C4-2B (cell line): ENCODE measurements at regions not wholly inside any gene's neighbourhood (a gene's known extent, or its start where the extent isn't known, plus 50 kb on each side); places are given as distances from the start of the nearest gene placed in this dataset.

ENCODE experiments used
- H3K27ac ChIP-seq: fragments of 450-650 bp; 2 replicates; pipeline ENCODE4 v1.5.1; 2017
- CTCF ChIP-seq: fragments of 450-650 bp; conservative IDR thresholded peaks from 2 replicates; pipeline ENCODE4 v1.5.1; 2017; ENCODE audit warnings: mild to moderate bottlenecking
- ZFX ChIP-seq: fragments of 450-650 bp; IDR thresholded peaks from 2 replicates; pipeline ENCODE4 v1.6.1; 2017

DNA sequence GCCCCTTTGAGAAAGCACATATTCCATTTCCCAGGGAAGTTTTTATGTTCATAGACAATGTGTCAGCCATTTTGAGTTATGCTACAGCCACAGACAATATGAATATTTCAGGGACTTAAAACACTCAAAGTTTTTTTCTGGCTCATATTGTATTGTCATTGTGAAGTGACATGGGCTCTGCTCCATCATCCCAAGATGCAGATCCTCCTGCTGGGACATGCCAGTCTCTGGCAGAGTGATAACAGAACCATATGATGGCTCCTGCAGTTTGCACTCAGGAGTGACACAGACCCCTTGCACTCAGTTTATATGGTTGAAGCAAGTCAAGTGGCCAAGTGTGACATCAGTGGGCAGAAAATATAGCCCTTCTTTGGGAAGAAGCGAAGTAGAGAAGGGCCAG, 498.4 kb upstream of the TUSC1 start:
- TF ChIP-seq ZFX (no peak), CTCF (no peak)
- H3K27ac ChIP-seq, result no peak overlapping the region

- H3K27ac ChIP-seq, result no peak overlapping the region
- no peak for TF ChIP-seq CTCF
- TF ChIP-seq ZFX, result no peak
Observed at GRCh38 chr9:26175264-26175663, 497.0 kb upstream of the TUSC1 start.

DNA sequence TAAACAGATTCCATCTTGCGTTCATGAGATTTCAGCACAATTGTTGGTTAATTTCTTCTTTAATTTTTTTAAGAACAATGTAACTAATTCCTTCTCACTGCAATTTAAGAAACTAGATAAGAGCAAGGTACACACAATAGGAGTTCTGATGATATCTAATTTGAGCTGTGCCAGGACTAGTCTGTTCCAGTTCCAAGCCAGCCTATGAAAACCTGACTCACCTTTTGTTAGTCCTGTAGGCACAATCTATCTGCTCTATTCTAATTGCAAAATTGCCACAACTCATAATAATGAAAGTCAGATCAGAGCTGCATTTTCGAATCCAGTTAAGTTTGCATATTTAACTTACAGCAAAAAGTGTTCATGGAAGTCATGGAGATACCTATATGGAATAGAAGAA, 494.1 kb upstream of the TUSC1 start:
- TF ChIP-seq ZFX, result no peak
- no peak for TF ChIP-seq CTCF

DNA sequence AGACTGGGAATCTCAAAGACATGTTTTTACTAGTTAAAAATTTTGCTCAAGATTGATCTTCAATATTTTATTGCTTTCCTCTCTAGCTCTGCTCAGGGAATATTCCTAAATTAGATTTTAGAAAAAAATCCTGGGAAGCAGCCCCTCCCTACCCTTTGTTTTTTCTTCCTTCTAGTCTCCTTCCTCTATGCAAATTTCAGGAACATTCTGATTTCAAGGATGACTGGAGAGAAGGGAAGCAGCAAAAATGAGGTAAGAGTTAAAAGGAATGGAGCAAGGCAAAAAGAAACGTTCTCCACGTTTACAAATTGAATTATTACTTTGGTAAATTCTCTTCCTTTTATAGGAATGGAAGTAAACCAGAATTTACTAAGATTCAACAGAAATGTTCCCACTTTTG, 493.4 kb upstream of the TUSC1 start:
- no peak overlapping the region for H3K27ac ChIP-seq
- TF ChIP-seq ZFX, result no peak

More for the DNA sequence above, 494.1 kb upstream of the TUSC1 start:
- no peak overlapping the region for H3K27ac ChIP-seq

DNA sequence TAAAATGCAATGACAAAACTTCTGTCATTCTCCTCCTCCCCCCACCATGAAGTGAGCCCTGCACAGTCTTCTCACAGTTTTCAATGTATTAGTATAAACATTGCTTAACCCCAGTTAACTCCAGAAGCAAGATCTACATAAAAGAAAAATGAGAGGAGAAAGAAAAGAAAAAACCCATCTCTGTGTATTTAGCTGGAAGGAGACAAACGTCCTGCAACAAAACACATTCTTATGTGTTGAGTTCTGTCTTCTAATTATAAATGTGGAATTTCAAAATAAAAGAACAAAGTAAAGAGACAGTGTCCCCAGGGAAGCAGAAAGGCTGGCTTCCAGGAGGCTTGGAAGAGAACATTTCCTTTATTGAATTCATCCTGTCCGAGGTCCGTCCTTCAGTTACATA, 491.9 kb upstream of the TUSC1 start:
- TF ChIP-seq ZFX, result no peak
- TF ChIP-seq CTCF, result no peak
- H3K27ac ChIP-seq, result no peak overlapping the region

GRCh38 chr9:26169708-26170107, 491.5 kb upstream of the TUSC1 start:
- TF ChIP-seq ZFX (no peak), CTCF (no peak)
- no peak overlapping the region for H3K27ac ChIP-seq

- TF ChIP-seq ZFX (no peak), CTCF (no peak)
- no peak overlapping the region for H3K27ac ChIP-seq
Observed at GRCh38 chr9:26166537-26166936, 488.3 kb upstream of the TUSC1 start.

DNA sequence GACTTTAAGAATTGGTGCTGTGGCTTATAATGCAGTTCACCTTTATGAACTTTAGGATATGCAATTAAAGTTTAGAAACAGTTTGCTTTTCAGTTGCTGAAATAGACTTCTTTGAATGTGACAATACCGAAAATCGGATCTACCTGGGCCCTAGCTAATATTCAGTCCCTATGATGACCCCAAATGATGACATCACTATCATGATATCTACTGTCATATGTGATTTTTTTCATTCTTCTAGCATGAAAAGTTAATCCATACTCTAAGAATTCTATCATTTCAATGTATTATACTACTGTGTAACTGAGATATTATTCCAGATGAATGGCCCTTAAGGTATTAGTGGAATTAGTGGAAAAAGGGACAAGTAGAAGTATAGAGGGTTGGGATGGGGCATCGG, 487.2 kb upstream of the TUSC1 start:
- no peak overlapping the region for H3K27ac ChIP-seq
- TF ChIP-seq CTCF (no peak), ZFX (no peak)
